NCI-H774 (cell line): ENCODE measurements at regions not wholly inside any gene's neighbourhood (a gene's known extent, or its start where the extent isn't known, plus 50 kb on each side); places are given as distances from the start of the nearest gene placed in this dataset.
"Not testable (repeated sequence)": the region's sequence is repeated elsewhere in the genome, so short reads cannot be mapped to it uniquely, and the experiment has no call there.

Experiments
- DNase-seq: peaks from one replicate; lab custom pipeline; 2025; lab: John Stamatoyannopoulos, UW

GRCh38 chr1:29557066-29557465 lies 320.7 kb downstream of the PTPRU start:
- no peak for DNase-seq

GRCh38 chr1:29556657-29557056 lies 320.3 kb downstream of the PTPRU start:
- no peak for DNase-seq

- no peak for DNase-seq
Observed at GRCh38 chr1:29555043-29555620, 318.8 kb downstream of the PTPRU start.

- no peak for DNase-seq
Observed at GRCh38 chr1:29554208-29554778, 318.0 kb downstream of the PTPRU start.

DNA sequence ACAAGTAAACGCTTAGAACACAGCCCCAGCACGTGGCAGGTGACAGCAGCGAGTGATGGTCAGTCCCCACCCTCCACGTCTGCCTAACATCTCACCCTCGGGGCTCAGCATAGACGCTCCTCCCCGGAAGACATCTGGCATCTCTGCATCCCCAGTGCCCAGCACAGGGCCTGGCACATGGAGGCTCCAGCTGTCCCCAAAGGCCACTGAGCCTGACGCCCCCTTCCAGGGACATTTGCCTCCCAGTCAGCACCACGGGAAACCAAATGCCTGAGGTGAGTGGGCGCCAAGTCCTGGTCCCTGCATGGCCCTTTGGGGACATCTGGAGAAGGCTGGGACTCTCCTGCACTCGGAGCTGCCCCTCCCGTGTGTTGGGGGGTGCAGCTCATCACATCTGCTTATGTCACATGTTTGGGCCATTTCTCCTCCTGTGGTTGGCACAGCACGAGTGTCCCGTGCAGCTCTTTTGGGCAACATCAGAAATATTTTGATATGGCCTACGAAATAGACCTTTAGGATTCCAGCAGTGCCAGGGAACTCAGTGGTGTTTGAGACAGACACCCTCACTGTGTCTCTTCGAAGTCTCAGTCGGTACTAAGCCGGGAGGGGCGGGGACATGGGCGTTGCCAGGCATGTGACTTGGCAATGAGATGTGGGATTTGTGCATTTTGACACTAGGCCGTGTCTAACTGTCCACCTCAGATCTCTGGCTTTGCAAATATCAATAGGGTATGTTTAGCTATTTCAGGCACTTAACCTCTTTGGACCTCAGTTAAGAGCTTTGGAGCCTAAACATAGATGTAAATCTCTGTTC lies 315.0 kb downstream of the PTPRU start:
- no peak for DNase-seq

GRCh38 chr1:29550119-29550841 lies 314.0 kb downstream of the PTPRU start:
- DNase-seq: no peak

- DNase-seq: not testable (repeated sequence)
Observed at GRCh38 chr1:29549728-29550118, 313.4 kb downstream of the PTPRU start.

- DNase-seq: no peak
Observed at GRCh38 chr1:29549001-29549400, 312.7 kb downstream of the PTPRU start.

DNA sequence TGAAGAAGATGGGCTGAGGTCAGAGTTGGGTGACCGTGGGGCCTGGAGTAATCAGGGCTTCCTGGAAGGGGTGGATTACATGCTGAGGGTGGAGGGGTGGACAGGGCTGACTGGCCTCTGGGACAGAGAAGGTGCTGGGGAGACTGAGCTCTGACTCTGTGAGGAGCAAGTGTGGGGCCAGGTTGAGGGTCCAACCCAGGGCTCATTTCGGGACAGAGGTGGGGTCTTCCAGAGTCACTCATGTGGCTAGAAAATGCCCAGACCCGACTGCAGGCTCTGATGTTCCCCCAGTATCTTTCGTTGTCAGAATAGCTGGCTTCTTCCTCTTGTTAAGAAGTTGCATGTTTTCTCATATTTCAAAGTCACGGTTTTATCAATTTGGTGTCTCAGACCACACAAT lies 311.8 kb downstream of the PTPRU start:
- no peak for DNase-seq

DNA sequence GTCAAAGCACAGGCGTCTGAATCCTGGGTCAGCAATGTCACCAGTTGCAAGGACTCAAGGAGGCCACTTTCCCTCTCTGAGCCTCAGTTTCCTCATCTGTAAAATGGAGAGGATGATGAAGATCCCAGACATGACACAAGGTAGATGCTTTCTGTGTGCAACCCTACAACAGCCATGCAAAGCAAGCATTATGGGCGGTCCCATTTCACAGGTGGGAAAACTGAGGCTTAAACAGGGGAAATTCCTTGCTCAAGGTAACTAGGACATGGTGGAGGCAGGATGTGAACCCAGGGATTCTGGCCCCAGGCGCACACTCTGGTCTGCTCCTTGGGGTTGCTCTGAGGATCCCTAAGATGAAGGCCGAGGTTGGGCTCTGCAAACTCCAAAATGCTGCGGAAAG lies 311.0 kb downstream of the PTPRU start:
- DNase-seq: no peak

DNA sequence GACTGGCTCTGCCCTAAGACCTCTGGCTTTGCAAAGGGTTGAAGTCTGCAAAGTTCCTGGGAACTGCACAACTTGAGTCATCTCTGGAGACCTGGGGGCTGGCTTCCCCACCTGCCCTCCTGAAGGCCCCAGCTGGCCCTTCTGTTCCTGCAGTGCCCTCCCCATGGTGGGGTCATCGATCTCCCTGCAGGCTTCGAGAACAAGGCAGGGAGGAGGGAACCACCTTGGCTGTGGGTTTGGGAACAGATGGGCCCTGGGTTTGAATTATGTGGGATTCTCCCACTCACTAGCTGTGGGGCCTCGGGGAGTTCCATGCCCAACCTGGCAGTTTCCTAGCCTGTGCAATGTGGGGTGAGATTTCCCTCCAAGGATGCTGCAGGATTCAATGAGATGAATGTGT lies 310.2 kb downstream of the PTPRU start:
- no peak for DNase-seq

DNA sequence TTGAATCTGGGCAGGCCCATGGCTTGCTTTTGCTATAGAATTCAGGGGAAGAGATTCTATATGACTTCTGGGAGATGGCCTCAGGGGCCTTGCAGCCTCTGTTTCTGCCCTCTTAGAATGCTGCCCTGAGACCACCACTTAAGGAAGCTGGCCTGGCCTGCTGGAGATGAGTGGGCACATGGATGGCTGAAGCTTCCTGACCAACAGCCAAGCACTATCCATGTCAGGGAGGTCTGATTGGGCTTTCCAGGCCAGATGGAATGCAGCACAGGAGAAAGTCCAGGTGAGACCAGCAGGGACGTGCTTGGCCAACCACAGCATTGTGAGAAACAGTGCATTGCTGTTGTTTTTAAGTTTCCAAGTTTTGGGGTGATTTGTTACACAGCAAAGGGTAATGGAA lies 308.1 kb downstream of the PTPRU start:
- no peak for DNase-seq

DNA sequence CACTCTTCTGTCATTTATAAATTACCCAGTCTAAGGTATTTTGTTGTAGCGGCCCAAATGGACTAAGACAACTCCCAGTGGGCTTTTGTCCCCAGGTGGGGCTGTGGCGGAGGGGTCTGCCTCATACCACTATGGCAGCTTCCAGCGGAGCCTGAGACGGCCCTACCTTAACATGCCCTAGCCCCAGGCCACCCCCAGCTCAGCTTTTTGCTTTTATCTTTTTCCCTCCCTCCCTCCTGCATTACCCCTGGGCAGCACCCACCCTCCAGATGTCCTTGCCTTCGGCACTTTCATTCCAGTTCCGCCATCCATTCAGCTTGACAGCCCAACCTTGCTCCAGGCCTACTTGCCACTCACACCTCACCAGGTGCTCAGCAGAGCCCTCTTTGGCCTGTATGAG lies 307.3 kb downstream of the PTPRU start:
- no peak for DNase-seq

GRCh38 chr1:29542548-29542947 lies 306.2 kb downstream of the PTPRU start:
- peak; percentile 33 for DNase-seq

GRCh38 chr1:29541631-29542030 lies 305.3 kb downstream of the PTPRU start:
- DNase-seq: no peak

GRCh38 chr1:29540801-29541357 lies 304.6 kb downstream of the PTPRU start:
- no peak for DNase-seq

DNA sequence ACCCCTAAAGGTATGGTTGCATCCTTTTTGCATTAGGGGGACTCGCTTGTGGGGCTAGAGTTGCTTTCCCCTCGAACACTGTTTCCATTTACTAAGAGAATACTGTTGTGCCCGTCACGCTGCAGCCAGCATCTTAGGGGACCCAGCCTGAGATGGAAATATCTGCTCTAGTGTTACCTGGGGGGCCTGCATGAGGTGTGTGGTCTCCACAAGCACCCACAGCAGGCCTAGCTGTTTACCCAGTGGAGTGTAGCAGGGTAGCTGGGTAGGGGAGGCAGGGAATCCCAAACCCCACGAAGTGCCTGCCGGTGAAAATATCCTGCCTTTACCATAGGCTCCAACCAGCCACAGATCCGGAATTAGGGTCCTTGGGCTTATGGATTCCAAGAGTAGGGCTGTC lies 303.6 kb downstream of the PTPRU start:
- DNase-seq: no peak

- no peak for DNase-seq
Observed at GRCh38 chr1:29538586-29538985, 302.3 kb downstream of the PTPRU start.

DNA sequence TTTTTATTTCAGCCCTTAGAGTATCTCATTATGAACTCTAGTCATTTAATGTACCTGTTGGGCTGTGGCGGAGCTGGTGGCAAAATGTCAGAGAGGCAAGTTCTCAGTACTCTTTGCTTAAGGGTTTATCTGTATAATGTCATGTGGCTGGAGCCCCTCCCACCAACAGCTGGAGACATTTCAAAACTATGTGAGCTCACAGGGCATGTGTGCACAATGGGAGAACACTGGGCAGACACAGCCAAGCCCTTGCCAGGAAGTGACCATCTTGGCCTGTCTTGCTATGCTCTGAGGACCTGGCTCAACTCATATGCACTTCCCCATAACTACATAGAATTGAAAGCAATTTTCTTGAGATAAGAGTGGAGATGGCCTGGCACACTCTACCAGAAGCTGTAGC lies 296.4 kb downstream of the PTPRU start:
- no peak for DNase-seq

DNA sequence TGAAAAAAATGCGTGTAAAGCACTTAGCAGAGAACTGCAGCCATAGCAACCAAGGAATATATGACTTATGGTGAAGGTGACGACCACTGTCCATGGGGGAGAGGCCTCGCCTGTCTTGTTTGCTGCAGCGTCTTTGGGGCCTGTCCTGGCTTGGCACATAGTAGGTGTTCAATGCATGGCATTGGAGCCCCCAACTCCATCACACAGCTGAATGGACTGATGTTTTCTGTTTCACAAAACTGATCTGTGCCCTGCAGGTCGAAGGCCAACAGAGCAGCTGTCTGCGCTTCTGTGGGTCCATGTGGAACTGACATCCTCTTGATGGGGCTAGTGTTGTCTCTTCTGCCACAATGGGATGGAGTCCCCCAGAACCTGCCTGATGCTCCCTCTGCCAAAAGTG lies 296.0 kb downstream of the PTPRU start:
- no peak for DNase-seq

DNA sequence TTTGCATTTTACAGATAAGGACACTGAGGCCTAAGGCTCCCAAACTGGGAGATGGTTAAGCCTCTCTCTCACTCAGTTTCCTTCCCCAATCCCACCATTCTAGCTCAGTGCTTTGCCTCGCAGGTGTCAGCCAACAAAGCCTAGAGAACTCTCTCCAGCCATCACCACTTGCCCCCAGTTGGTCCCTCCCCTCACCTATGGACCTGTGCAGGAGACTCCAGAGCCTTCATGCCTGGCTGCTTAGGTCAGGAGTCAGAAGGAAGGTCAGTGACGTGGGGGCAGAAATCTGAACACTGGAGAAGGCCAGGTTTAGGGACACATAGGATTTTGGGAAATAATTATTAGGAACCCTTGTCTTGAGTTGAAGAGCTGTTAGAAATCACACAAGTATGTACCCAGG lies 295.3 kb downstream of the PTPRU start:
- DNase-seq: no peak

GRCh38 chr1:29529677-29530278 lies 293.5 kb downstream of the PTPRU start:
- DNase-seq: no peak
